Erythroblast (primary cell): ENCODE measurements at regions not wholly inside any gene's neighbourhood (a gene's known extent, or its start where the extent isn't known, plus 50 kb on each side); places are given as distances from the start of the nearest gene placed in this dataset.

Source experiments
- GATA1 ChIP-seq: IDR thresholded peaks from 2 replicates; pipeline ENCODE4 v1.6.1; 2011; ENCODE audit warnings: low read depth, mild to moderate bottlenecking, control low read depth, low read length, moderate library complexity
- POLR2A ChIP-seq: IDR thresholded peaks from 2 replicates; pipeline ENCODE4 v1.6.1; 2011; ENCODE audit warnings: mild to moderate bottlenecking, low read length

DNA sequence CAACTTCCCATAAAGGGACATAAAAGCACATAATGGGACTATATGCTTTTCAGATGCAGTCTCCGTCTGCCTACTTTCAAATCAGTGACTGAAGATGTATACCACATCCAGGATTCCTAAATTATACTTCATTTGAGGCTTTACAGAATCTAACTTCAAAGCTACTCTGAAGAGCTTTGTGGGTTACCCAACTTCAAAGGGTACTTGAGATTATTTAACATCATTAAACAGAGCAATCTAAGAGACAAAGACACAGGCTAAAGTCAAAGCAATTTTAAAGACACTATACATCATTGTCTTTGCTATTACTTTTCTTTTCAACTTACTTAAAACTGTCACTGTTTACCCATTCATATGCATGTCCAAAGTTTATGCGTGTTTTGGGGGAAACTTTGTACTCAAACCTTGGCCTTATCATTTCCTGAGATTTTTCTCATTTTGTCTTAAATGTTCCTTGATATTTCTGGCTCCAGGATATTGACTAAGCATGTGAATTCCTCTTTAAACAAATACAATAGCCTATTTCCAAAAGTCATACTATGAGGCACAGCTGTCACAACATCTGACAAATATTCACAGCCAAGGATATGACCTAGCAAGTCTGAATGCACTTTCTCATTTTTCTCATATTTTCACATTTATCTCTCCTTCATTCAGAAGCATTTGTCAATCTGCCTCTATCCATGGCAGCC, 1985.1 kb upstream of the PIK3C3 start:
- TF ChIP-seq POLR2A, result no peak
- no peak for TF ChIP-seq GATA1
